GM12891 (cell line): ENCODE measurements at regions not wholly inside any gene's neighbourhood (a gene's known extent, or its start where the extent isn't known, plus 50 kb on each side); places are given as distances from the start of the nearest gene placed in this dataset.

Source experiments
- DNase-seq: peaks from one replicate; pipeline ENCODE4 v3.0.0; 2011; ENCODE audit warnings: low spot score; ENCODE audit not compliant: insufficient read length
- FAIRE-seq: peaks from 2 replicates; lab custom pipeline; 2011; peaks lifted over from hg19 to GRCh38; lab: Jason Lieb, UNC
- PAX5 ChIP-seq: IDR thresholded peaks from 2 replicates; pipeline ENCODE4 v1.6.1; 2011; ENCODE audit warnings: low read length, moderate library complexity, mild to moderate bottlenecking; ENCODE audit not compliant: insufficient read depth, severe bottlenecking
- POLR2A ChIP-seq: IDR thresholded peaks from 2 replicates; pipeline ENCODE4 v1.6.1; 2011; ENCODE audit warnings: low read depth, low read length, control low read depth
- POLR2AphosphoS5 ChIP-seq: IDR thresholded peaks from 2 replicates; pipeline ENCODE4 v1.6.1; 2011; ENCODE audit warnings: low read depth, low read length, control low read depth
- POU2F2 ChIP-seq: IDR thresholded peaks from 2 replicates; pipeline ENCODE4 v1.6.1; 2011; ENCODE audit warnings: low read depth, mild to moderate bottlenecking, control low read depth, low read length, moderate library complexity
- SPI1 ChIP-seq: IDR thresholded peaks from 2 replicates; pipeline ENCODE4 v1.6.1; 2011; ENCODE audit warnings: low read depth, low read length, control low read depth
- TAF1 ChIP-seq: IDR thresholded peaks from 2 replicates; pipeline ENCODE4 v1.6.1; 2011; ENCODE audit warnings: low read depth, low read length, control low read depth

- DNase-seq = no peak
- FAIRE-seq = no peak
- no peak for TF ChIP-seq TAF1
- TF ChIP-seq PAX5 = no peak
- no peak for TF ChIP-seq POLR2AphosphoS5
- no peak for TF ChIP-seq SPI1
- TF ChIP-seq POLR2A = no peak
- no peak for TF ChIP-seq POU2F2
These were observed 305.0 kb upstream of the MON1B start for GRCh38 chr16:76885776-76886537.

- no peak for FAIRE-seq
- no peak for TF ChIP-seq POLR2AphosphoS5
- TF ChIP-seq POLR2A = no peak
- no peak for TF ChIP-seq PAX5
- no peak for TF ChIP-seq POU2F2
- no peak for TF ChIP-seq SPI1
- no peak for TF ChIP-seq TAF1
These were observed 293.2 kb upstream of the MON1B start for GRCh38 chr16:76897816-76898215.

GRCh38 chr16:76899767-76900166 is 291.2 kb upstream of the MON1B start:
- FAIRE-seq = no peak
- TF ChIP-seq POLR2AphosphoS5 (no peak), PAX5 (no peak), POU2F2 (no peak), POLR2A (no peak)

More at GRCh38 chr16:76897816-76898215, 293.2 kb upstream of the MON1B start:
- DNase-seq = no peak

GRCh38 chr16:76900285-76901263 is 290.4 kb upstream of the MON1B start:
- no peak for DNase-seq
- FAIRE-seq = no peak
- TF ChIP-seq POLR2A (no peak), POLR2AphosphoS5 (no peak), POU2F2 (no peak), PAX5 (no peak), TAF1 (no peak), SPI1 (no peak)

More at GRCh38 chr16:76899767-76900166, 291.2 kb upstream of the MON1B start:
- no peak for DNase-seq

- TF ChIP-seq POLR2A = no peak
- TF ChIP-seq POU2F2 = no peak
- no peak for TF ChIP-seq TAF1
- TF ChIP-seq SPI1 = no peak
- no peak for TF ChIP-seq PAX5
- no peak for TF ChIP-seq POLR2AphosphoS5
- FAIRE-seq (no peak), DNase-seq (no peak)
These were observed 284.4 kb upstream of the MON1B start for GRCh38 chr16:76906552-76906951.

- no peak for FAIRE-seq
- TF ChIP-seq PAX5 (no peak), POLR2A (no peak), TAF1 (no peak), SPI1 (no peak), POU2F2 (no peak), POLR2AphosphoS5 (no peak)
These were observed 280.1 kb upstream of the MON1B start for GRCh38 chr16:76910931-76911330.

GRCh38 chr16:76913046-76913445 is 277.9 kb upstream of the MON1B start:
- TF ChIP-seq PAX5 (no peak), SPI1 (no peak), POLR2A (no peak)
- DNase-seq (no peak), FAIRE-seq (no peak)

More at GRCh38 chr16:76910931-76911330, 280.1 kb upstream of the MON1B start:
- no peak for DNase-seq

- TF ChIP-seq POLR2AphosphoS5 (no peak), SPI1 (no peak), POLR2A (no peak), PAX5 (no peak), POU2F2 (no peak), TAF1 (no peak)
- FAIRE-seq (no peak), DNase-seq (no peak)
These were observed 264.9 kb upstream of the MON1B start for GRCh38 chr16:76926042-76926441.

GRCh38 chr16:76926595-76926994 is 264.4 kb upstream of the MON1B start:
- TF ChIP-seq POLR2A (no peak), SPI1 (no peak), POLR2AphosphoS5 (no peak), POU2F2 (no peak), PAX5 (no peak), TAF1 (no peak)
- DNase-seq = no peak
- FAIRE-seq = no peak
